HFFc6 (cell line): ENCODE measurements at regions not wholly inside any gene's neighbourhood (a gene's known extent, or its start where the extent isn't known, plus 50 kb on each side); places are given as distances from the start of the nearest gene placed in this dataset.

Source experiments
- DNase-seq: peaks from one replicate; pipeline ENCODE4 v3.0.0-alpha.2; 2018
- H3K27ac Mint-ChIP-seq: 2 replicates; pipeline ENCODE4 v1.8.0; 2020; ENCODE audit warnings: mild to moderate bottlenecking, mixed read lengths
- H3K27me3 Mint-ChIP-seq: 2 replicates; pipeline ENCODE4 v1.8.0; 2021; ENCODE audit warnings: mild to moderate bottlenecking, moderate library complexity, mixed read lengths; ENCODE audit not compliant: insufficient read depth
- H3K36me3 Mint-ChIP-seq: 2 replicates; pipeline ENCODE4 v1.8.0; 2021; ENCODE audit warnings: low read depth, mixed read lengths
- H3K4me1 Mint-ChIP-seq: 2 replicates; pipeline ENCODE4 v1.8.0; 2020; ENCODE audit warnings: low read depth, mixed read lengths
- H3K4me3 Mint-ChIP-seq: 2 replicates; pipeline ENCODE4 v1.8.0; 2020; ENCODE audit warnings: mild to moderate bottlenecking, moderate library complexity, mixed read lengths
- H3K9me3 Mint-ChIP-seq: 2 replicates; pipeline ENCODE4 v1.8.0; 2020; ENCODE audit warnings: mild to moderate bottlenecking, mixed read lengths
- CTCF ChIP-seq: fragments of 200-600 bp; sonication (generic); IDR thresholded peaks from 2 replicates; pipeline ENCODE4 v1.5.0; 2021; ENCODE audit warnings: antibody characterized with exemption, mild to moderate bottlenecking

GRCh38 chr21:27561116-27561515 is 594.2 kb upstream of the ADAMTS5 start:
- Mint-ChIP-seq H3K27me3 (no peaks in the 10 kb centered on the region), H3K36me3 (peaks cover 2% of the 10 kb centered on the region; the same call in 1 of the 2 replicates), H3K9me3 (no peaks in the 10 kb centered on the region), H3K4me1 (peaks cover 35% of the 10 kb centered on the region), H3K27ac (no peak overlapping the region), H3K4me3 (peak overlapping the region; percentile 69)
- DNase-seq: no peak
- no peak for TF ChIP-seq CTCF

DNA sequence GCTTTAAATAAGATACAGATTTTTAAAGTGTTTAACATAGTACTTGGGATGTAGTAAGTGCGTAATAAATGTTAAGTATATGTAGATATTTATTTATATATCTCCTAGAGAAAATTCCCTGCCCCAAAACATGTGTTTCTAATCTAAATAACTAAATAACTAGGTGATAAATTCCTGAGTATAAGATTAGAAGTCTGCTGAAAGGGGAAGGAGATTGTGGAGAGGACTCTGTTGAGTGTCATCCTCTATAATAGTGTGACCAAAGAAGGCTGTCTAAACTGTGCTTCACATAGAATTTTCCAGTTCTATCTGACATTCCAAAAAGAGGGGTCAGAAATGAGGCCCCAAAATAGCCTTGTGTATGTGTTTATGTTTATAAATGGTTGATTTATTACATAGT is 590.5 kb upstream of the ADAMTS5 start:
- peaks cover 14% of the 10 kb centered on the region for H3K9me3 Mint-ChIP-seq
- no peaks in the 10 kb centered on the region for H3K27me3 Mint-ChIP-seq
- H3K36me3 Mint-ChIP-seq: peaks cover 17% of the 10 kb centered on the region
- TF ChIP-seq CTCF: no peak
- no peak overlapping the region for H3K27ac Mint-ChIP-seq
- H3K4me1 Mint-ChIP-seq: peaks cover 24% of the 10 kb centered on the region
- no peak overlapping the region for H3K4me3 Mint-ChIP-seq
- no peak for DNase-seq

DNA sequence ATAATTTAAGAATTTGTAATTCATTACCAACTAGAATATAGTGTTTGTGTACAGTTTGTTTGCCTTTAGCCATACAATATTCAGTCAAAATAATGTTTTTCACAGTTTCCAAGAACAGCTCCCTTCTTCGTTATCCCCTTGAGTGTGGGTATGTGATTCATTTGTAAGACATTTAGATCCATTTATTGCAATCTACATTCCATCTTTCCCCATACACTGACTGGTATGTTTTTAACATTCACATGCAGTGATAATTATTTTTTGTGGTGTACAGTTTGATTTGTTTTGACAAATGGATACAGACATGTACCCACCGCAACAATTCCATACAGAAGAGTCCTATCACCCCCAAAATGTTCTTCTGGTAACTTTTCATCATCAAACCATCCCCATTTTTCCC is 589.1 kb upstream of the ADAMTS5 start:
- no peak for TF ChIP-seq CTCF
- H3K27ac Mint-ChIP-seq: no peak overlapping the region
- H3K4me3 Mint-ChIP-seq: no peak overlapping the region
- peak; percentile 18 for DNase-seq
- peaks cover 17% of the 10 kb centered on the region for H3K4me1 Mint-ChIP-seq
- no peaks in the 10 kb centered on the region for H3K27me3 Mint-ChIP-seq
- peaks cover 30% of the 10 kb centered on the region for H3K36me3 Mint-ChIP-seq
- H3K9me3 Mint-ChIP-seq: peaks cover 14% of the 10 kb centered on the region

- Mint-ChIP-seq H3K4me1 (peaks cover 5% of the 10 kb centered on the region; the same call in 1 of the 2 replicates), H3K9me3 (peaks cover 10% of the 10 kb centered on the region), H3K27me3 (no peaks in the 10 kb centered on the region; the same call in 1 of the 2 replicates), H3K4me3 (no peak overlapping the region), H3K27ac (no peak overlapping the region), H3K36me3 (peaks cover 23% of the 10 kb centered on the region)
- TF ChIP-seq CTCF: no peak
- DNase-seq: no peak
Measured at GRCh38 chr21:27550287-27550686, 583.4 kb upstream of the ADAMTS5 start.

- no peak for DNase-seq
- peaks cover 9% of the 10 kb centered on the region for H3K9me3 Mint-ChIP-seq
- H3K4me1 Mint-ChIP-seq: peaks cover 7% of the 10 kb centered on the region; the same call in 1 of the 2 replicates
- peaks cover 23% of the 10 kb centered on the region for H3K36me3 Mint-ChIP-seq
- no peak for TF ChIP-seq CTCF
- H3K27me3 Mint-ChIP-seq: no peaks in the 10 kb centered on the region; the same call in 1 of the 2 replicates
- H3K27ac Mint-ChIP-seq: no peak overlapping the region
- H3K4me3 Mint-ChIP-seq: no peak overlapping the region
Measured at GRCh38 chr21:27548486-27548885, 581.6 kb upstream of the ADAMTS5 start.
